ENCODE measurements at regions not wholly inside any gene's neighbourhood (a gene's known extent, or its start where the extent isn't known, plus 50 kb on each side); places are given as distances from the start of the nearest gene placed in this dataset.
"Not testable (repeated sequence)": the region's sequence is repeated elsewhere in the genome, so short reads cannot be mapped to it uniquely, and the experiment has no call there.

GRCh38 chr20:56689318-56689717 is 60.2 kb downstream of the TFAP2C start:
- peak; percentile 8 for DNase-seq (ENCODE audit: low read depth)

GRCh38 chr20:56689852-56690485 is 60.9 kb downstream of the TFAP2C start:
- peak; percentile 7 for DNase-seq (ENCODE audit: low read depth)

- DNase-seq (ENCODE audit: low read depth), result no peak
These were observed 61.5 kb downstream of the TFAP2C start for GRCh38 chr20:56690531-56691175.

- DNase-seq (ENCODE audit: low read depth), result no peak
These were observed 62.4 kb downstream of the TFAP2C start for GRCh38 chr20:56691325-56691998.

- DNase-seq (ENCODE audit: low read depth), result no peak
These were observed 64.1 kb downstream of the TFAP2C start for GRCh38 chr20:56693217-56693616.

- no peak for DNase-seq (ENCODE audit: low read depth)
These were observed 68.4 kb downstream of the TFAP2C start for GRCh38 chr20:56697476-56697875.

GRCh38 chr20:56698297-56698696 is 69.2 kb downstream of the TFAP2C start:
- DNase-seq (ENCODE audit: low read depth), result no peak

- DNase-seq (ENCODE audit: low read depth), result no peak
These were observed 69.6 kb downstream of the TFAP2C start for GRCh38 chr20:56698749-56699148.

GRCh38 chr20:56702931-56703840 is 74.1 kb downstream of the TFAP2C start:
- no peak for DNase-seq (ENCODE audit: low read depth)

GRCh38 chr20:56706867-56707360 is 77.8 kb downstream of the TFAP2C start:
- DNase-seq (ENCODE audit: low read depth), result no peak

- no peak for DNase-seq (ENCODE audit: low read depth)
These were observed 79.9 kb downstream of the TFAP2C start for GRCh38 chr20:56708991-56709390.

- no peak for DNase-seq (ENCODE audit: low read depth)
These were observed 81.0 kb downstream of the TFAP2C start for GRCh38 chr20:56710125-56710524.

- DNase-seq (ENCODE audit: low read depth), result not testable (repeated sequence)
These were observed 81.5 kb downstream of the TFAP2C start for GRCh38 chr20:56710577-56710976.

- DNase-seq (ENCODE audit: low read depth), result peak; percentile 34
These were observed 81.9 kb downstream of the TFAP2C start for GRCh38 chr20:56711018-56711417.

- no peak for DNase-seq (ENCODE audit: low read depth)
These were observed 86.2 kb downstream of the TFAP2C start for GRCh38 chr20:56715309-56715708.

- no peak for DNase-seq (ENCODE audit: low read depth)
These were observed 86.9 kb downstream of the TFAP2C start for GRCh38 chr20:56715902-56716519.

- no peak for DNase-seq (ENCODE audit: low read depth)
These were observed 87.7 kb downstream of the TFAP2C start for GRCh38 chr20:56716806-56717205.

GRCh38 chr20:56718816-56719215 is 89.7 kb downstream of the TFAP2C start:
- no peak for DNase-seq (ENCODE audit: low read depth)

GRCh38 chr20:56720620-56721213 is 91.6 kb downstream of the TFAP2C start:
- DNase-seq (ENCODE audit: low read depth), result no peak

- DNase-seq (ENCODE audit: low read depth), result no peak
These were observed 92.9 kb downstream of the TFAP2C start for GRCh38 chr20:56722042-56722441.

GRCh38 chr20:56723331-56723730 is 94.2 kb downstream of the TFAP2C start:
- no peak for DNase-seq (ENCODE audit: low read depth)
